ENCODE measurements at regions not wholly inside any gene's neighbourhood (a gene's known extent, or its start where the extent isn't known, plus 50 kb on each side); places are given as distances from the start of the nearest gene placed in this dataset.

DNA sequence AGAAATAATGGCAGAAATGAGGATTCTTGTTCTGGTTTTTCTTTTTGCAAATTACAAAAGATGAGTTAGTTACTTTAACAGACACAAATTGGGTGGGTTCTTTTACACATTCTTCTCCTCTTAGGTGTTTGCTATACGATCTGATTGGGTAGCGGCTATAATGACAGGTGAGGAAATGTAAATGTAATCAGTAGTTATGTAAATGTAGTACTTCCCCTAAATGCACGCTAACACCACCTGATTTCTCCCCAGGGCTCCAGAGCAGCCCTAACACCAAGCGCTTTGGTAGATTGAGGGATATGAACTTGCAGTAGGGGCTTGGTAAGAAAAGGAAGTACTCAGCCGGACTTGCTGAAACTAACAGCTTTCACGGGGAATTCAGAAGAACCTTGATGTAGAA, 499.4 kb upstream of the NOX3 start:
- no peak overlapping the region for H3K27ac ChIP-seq (ENCODE audit: low read depth, low read length)
- no peaks in the 10 kb centered on the region for H3K27me3 ChIP-seq (ENCODE audit: control insufficient read depth in 1 of 2, insufficient read depth in 2 of 2, low read length in 2 of 2)
- peaks cover 0 to 4% of the 10 kb centered on the region in 2 donors for H3K4me1 ChIP-seq (ENCODE audit: control insufficient read depth in 1 of 2, insufficient read depth in 2 of 2, low read length in 2 of 2)
- H3K9ac ChIP-seq (ENCODE audit: low read depth in 1 of 2, low read length in 2 of 2) = no peak overlapping the region
- H3K4me3 ChIP-seq (ENCODE audit: low read depth in 1 of 2, low read length in 2 of 2) = no peak overlapping the region
- no peaks in the 10 kb centered on the region for H3K9me3 ChIP-seq (ENCODE audit: control insufficient read depth in 1 of 2, low read length in 2 of 2)
- no peaks in the 10 kb centered on the region for H3K36me3 ChIP-seq (ENCODE audit: control insufficient read depth in 1 of 2, insufficient read depth in 2 of 2, low read length in 2 of 2)

DNA sequence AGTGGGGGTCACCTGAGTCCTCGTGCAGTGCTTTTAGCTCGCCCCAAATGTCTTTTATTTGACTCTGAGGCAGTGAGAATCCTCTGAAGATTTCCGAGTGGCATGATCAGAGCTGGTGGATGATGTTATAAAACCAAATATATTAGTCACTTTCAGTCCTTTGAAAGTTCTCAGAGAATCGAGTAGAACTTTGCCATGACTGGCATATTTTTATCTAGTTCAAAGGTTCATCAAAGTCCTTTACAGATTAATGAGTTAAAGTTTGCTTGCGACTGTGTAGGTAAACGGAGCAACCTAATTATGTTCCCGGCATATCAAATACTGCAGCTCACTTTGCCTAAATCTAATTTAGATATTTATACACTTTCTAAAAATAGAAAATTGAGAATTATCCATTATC, 498.5 kb upstream of the NOX3 start:
- H3K9ac ChIP-seq (ENCODE audit: low read depth in 1 of 2, low read length in 2 of 2) = no peak overlapping the region
- H3K4me3 ChIP-seq (ENCODE audit: low read depth in 1 of 2, low read length in 2 of 2) = no peak overlapping the region
- H3K27ac ChIP-seq (ENCODE audit: low read depth, low read length) = no peak overlapping the region
- no peaks in the 10 kb centered on the region for H3K36me3 ChIP-seq (ENCODE audit: control insufficient read depth in 1 of 2, insufficient read depth in 2 of 2, low read length in 2 of 2)
- H3K27me3 ChIP-seq (ENCODE audit: control insufficient read depth in 1 of 2, insufficient read depth in 2 of 2, low read length in 2 of 2) = no peaks in the 10 kb centered on the region
- H3K9me3 ChIP-seq (ENCODE audit: control insufficient read depth in 1 of 2, low read length in 2 of 2) = no peaks in the 10 kb centered on the region
- H3K4me1 ChIP-seq (ENCODE audit: control insufficient read depth in 1 of 2, insufficient read depth in 2 of 2, low read length in 2 of 2) = peaks cover 0 to 4% of the 10 kb centered on the region in 2 donors

- no peak overlapping the region for H3K4me3 ChIP-seq (ENCODE audit: low read depth in 1 of 2, low read length in 2 of 2)
- no peak overlapping the region for H3K9ac ChIP-seq (ENCODE audit: low read depth in 1 of 2, low read length in 2 of 2)
- H3K27ac ChIP-seq (ENCODE audit: low read depth, low read length) = no peak overlapping the region
- no peaks in the 10 kb centered on the region for H3K4me1 ChIP-seq (ENCODE audit: control insufficient read depth in 1 of 2, insufficient read depth in 2 of 2, low read length in 2 of 2)
- peaks cover 13 to 15% of the 10 kb centered on the region in 2 donors for H3K9me3 ChIP-seq (ENCODE audit: control insufficient read depth in 1 of 2, low read length in 2 of 2)
- no peaks in the 10 kb centered on the region for H3K36me3 ChIP-seq (ENCODE audit: control insufficient read depth in 1 of 2, insufficient read depth in 2 of 2, low read length in 2 of 2)
- H3K27me3 ChIP-seq (ENCODE audit: control insufficient read depth in 1 of 2, insufficient read depth in 2 of 2, low read length in 2 of 2) = no peaks in the 10 kb centered on the region
Measured at GRCh38 chr6:155949256-155949655, 493.6 kb upstream of the NOX3 start.

DNA sequence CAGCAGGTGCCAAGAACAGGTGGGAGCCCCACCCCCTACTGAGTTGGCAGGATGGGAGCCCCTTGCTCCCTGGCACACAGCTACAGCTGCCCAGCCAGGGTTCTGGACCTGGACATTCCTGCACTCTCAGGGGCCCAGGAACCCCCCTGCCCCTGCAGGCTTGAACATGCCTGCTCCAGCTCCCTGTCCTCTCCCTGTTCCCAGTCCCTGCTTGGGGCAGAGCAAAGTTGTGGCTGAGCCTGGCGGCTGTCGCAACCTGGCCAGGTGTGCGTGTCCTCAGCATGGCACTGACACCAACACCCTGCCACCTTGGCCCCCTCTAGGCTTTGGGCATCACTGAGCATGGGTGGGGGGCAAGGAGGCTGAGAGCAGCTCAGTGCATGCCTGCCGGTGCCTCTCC, 491.2 kb upstream of the NOX3 start:
- H3K9ac ChIP-seq (ENCODE audit: low read depth in 1 of 2, low read length in 2 of 2) = no peak overlapping the region
- no peaks in the 10 kb centered on the region for H3K4me1 ChIP-seq (ENCODE audit: control insufficient read depth in 1 of 2, insufficient read depth in 2 of 2, low read length in 2 of 2)
- H3K4me3 ChIP-seq (ENCODE audit: low read depth in 1 of 2, low read length in 2 of 2) = no peak overlapping the region
- no peak overlapping the region for H3K27ac ChIP-seq (ENCODE audit: low read depth, low read length)
- no peaks in the 10 kb centered on the region for H3K36me3 ChIP-seq (ENCODE audit: control insufficient read depth in 1 of 2, insufficient read depth in 2 of 2, low read length in 2 of 2)
- H3K9me3 ChIP-seq (ENCODE audit: control insufficient read depth in 1 of 2, low read length in 2 of 2) = peaks cover 13 to 15% of the 10 kb centered on the region in 2 donors
- H3K27me3 ChIP-seq (ENCODE audit: control insufficient read depth in 1 of 2, insufficient read depth in 2 of 2, low read length in 2 of 2) = no peaks in the 10 kb centered on the region

DNA sequence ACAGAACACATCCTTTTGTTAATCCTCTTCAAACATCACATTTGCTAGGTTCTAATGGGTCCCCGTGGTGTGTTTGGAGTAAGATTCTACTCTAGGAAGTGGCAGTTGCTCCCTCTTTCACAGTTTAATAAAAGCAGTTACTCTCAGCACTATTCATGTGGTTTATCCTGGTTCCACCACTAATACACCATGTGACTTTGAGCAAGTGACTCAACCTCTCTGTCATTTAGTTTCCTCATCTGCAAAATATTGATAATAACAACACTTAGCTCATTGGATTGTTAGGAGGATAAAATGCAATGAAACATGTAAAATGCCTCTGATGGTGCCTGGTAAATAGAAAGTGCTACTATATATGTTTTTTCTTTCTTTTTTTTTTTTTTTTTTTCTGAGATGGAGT, 488.0 kb upstream of the NOX3 start:
- H3K27ac ChIP-seq (ENCODE audit: low read depth, low read length) = no peak overlapping the region
- H3K4me3 ChIP-seq (ENCODE audit: low read depth in 1 of 2, low read length in 2 of 2) = no peak overlapping the region
- peaks cover 13 to 15% of the 10 kb centered on the region in 2 donors for H3K9me3 ChIP-seq (ENCODE audit: control insufficient read depth in 1 of 2, low read length in 2 of 2)
- H3K9ac ChIP-seq (ENCODE audit: low read depth in 1 of 2, low read length in 2 of 2) = no peak overlapping the region
- H3K27me3 ChIP-seq (ENCODE audit: control insufficient read depth in 1 of 2, insufficient read depth in 2 of 2, low read length in 2 of 2) = no peaks in the 10 kb centered on the region
- peaks cover 6 to 12% of the 10 kb centered on the region in 2 donors for H3K4me1 ChIP-seq (ENCODE audit: control insufficient read depth in 1 of 2, insufficient read depth in 2 of 2, low read length in 2 of 2)
- no peaks in the 10 kb centered on the region for H3K36me3 ChIP-seq (ENCODE audit: control insufficient read depth in 1 of 2, insufficient read depth in 2 of 2, low read length in 2 of 2)

DNA sequence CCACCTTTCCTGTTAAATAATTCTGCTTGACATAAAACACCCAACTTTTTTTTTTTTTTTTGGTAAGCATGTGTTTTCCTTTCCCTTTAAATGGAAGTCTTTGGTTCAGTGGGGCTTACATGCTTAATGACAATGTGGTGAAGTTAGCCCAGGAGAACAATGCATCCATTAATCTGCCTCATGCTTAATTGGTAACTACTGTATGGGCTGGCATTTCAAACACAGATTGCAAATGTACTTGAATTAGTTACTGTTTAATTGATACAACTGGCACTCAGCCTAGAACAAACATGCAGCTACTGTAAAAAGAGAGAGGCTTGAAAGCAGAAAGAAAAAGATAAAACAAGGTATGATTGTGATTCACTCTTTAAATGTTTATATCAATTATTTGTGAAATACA, 483.6 kb upstream of the NOX3 start:
- Histone ChIP-seq H3K36me3 (ENCODE audit: control insufficient read depth in 1 of 2, insufficient read depth in 2 of 2, low read length in 2 of 2) (no peaks in the 10 kb centered on the region), H3K4me1 (ENCODE audit: control insufficient read depth in 1 of 2, insufficient read depth in 2 of 2, low read length in 2 of 2) (peaks cover 6 to 13% of the 10 kb centered on the region in 2 donors), H3K27me3 (ENCODE audit: control insufficient read depth in 1 of 2, insufficient read depth in 2 of 2, low read length in 2 of 2) (no peaks in the 10 kb centered on the region), H3K9ac (ENCODE audit: low read depth in 1 of 2, low read length in 2 of 2) (no peak overlapping the region), H3K4me3 (ENCODE audit: low read depth in 1 of 2, low read length in 2 of 2) (no peak overlapping the region), H3K9me3 (ENCODE audit: control insufficient read depth in 1 of 2, low read length in 2 of 2) (no peaks in the 10 kb centered on the region), H3K27ac (ENCODE audit: low read depth, low read length) (no peak overlapping the region)

GRCh38 chr6:155936551-155936950, 480.9 kb upstream of the NOX3 start:
- no peaks in the 10 kb centered on the region for H3K27me3 ChIP-seq (ENCODE audit: control insufficient read depth in 1 of 2, insufficient read depth in 2 of 2, low read length in 2 of 2)
- H3K9ac ChIP-seq (ENCODE audit: low read depth in 1 of 2, low read length in 2 of 2) = no peak overlapping the region
- H3K4me3 ChIP-seq (ENCODE audit: low read depth in 1 of 2, low read length in 2 of 2) = no peak overlapping the region
- peaks cover 6 to 13% of the 10 kb centered on the region in 2 donors for H3K4me1 ChIP-seq (ENCODE audit: control insufficient read depth in 1 of 2, insufficient read depth in 2 of 2, low read length in 2 of 2)
- no peaks in the 10 kb centered on the region for H3K36me3 ChIP-seq (ENCODE audit: control insufficient read depth in 1 of 2, insufficient read depth in 2 of 2, low read length in 2 of 2)
- H3K9me3 ChIP-seq (ENCODE audit: control insufficient read depth in 1 of 2, low read length in 2 of 2) = no peaks in the 10 kb centered on the region
- no peak overlapping the region for H3K27ac ChIP-seq (ENCODE audit: low read depth, low read length)

GRCh38 chr6:155936127-155936526, 480.5 kb upstream of the NOX3 start:
- no peaks in the 10 kb centered on the region for H3K9me3 ChIP-seq (ENCODE audit: control insufficient read depth in 1 of 2, low read length in 2 of 2)
- no peaks in the 10 kb centered on the region for H3K36me3 ChIP-seq (ENCODE audit: control insufficient read depth in 1 of 2, insufficient read depth in 2 of 2, low read length in 2 of 2)
- no peaks in the 10 kb centered on the region for H3K27me3 ChIP-seq (ENCODE audit: control insufficient read depth in 1 of 2, insufficient read depth in 2 of 2, low read length in 2 of 2)
- no peak overlapping the region for H3K9ac ChIP-seq (ENCODE audit: low read depth in 1 of 2, low read length in 2 of 2)
- peaks cover 6 to 13% of the 10 kb centered on the region in 2 donors for H3K4me1 ChIP-seq (ENCODE audit: control insufficient read depth in 1 of 2, insufficient read depth in 2 of 2, low read length in 2 of 2)
- H3K27ac ChIP-seq (ENCODE audit: low read depth, low read length) = no peak overlapping the region
- no peak overlapping the region for H3K4me3 ChIP-seq (ENCODE audit: low read depth in 1 of 2, low read length in 2 of 2)

DNA sequence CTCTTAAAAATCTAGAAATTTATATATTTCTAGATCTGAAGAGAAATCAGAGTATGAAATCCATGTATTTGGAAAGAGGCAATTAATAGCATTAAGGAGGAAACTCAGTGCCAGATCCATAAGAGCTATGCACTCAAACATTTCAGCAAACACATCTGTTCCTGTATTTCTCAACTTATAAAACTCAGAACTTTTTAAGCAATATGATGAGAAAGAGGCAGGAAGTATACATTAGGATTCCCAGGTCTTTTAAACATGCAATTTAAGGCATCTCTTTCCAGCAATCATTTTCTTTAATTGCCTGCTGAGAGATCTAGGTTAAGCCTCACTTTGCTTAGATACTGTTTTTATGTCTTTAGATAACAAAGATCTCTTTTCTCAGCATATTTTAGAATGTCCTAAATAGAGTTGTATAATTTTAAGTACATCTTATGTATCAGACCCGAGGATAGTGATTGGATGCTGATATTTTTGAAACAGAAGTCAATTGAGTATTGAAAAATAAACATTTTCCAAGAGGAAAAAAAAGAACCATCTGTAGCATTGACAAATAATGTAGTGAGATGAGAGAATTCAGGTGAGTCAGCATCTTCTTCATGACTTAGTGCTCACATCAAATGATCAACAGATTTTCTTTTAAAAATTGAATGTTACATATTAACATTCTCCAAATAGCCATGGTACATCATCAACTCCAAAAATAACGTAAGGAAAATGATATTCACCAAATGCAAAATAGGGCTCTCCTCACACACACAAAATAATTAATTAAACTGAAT, 461.4 kb upstream of the NOX3 start:
- Histone ChIP-seq H3K9ac (ENCODE audit: low read depth in 1 of 2, low read length in 2 of 2) (no peak overlapping the region), H3K9me3 (ENCODE audit: control insufficient read depth in 1 of 2, low read length in 2 of 2) (no peaks in the 10 kb centered on the region), H3K4me3 (ENCODE audit: low read depth in 1 of 2, low read length in 2 of 2) (no peak overlapping the region), H3K4me1 (ENCODE audit: control insufficient read depth in 1 of 2, insufficient read depth in 2 of 2, low read length in 2 of 2) (no peaks in the 10 kb centered on the region), H3K36me3 (ENCODE audit: control insufficient read depth in 1 of 2, insufficient read depth in 2 of 2, low read length in 2 of 2) (no peaks in the 10 kb centered on the region), H3K27ac (ENCODE audit: low read depth, low read length) (no peak overlapping the region), H3K27me3 (ENCODE audit: control insufficient read depth in 1 of 2, insufficient read depth in 2 of 2, low read length in 2 of 2) (no peaks in the 10 kb centered on the region)

- Histone ChIP-seq H3K4me1 (ENCODE audit: control insufficient read depth in 1 of 2, insufficient read depth in 2 of 2, low read length in 2 of 2) (no peaks in the 10 kb centered on the region), H3K4me3 (ENCODE audit: low read depth in 1 of 2, low read length in 2 of 2) (no peak overlapping the region), H3K27ac (ENCODE audit: low read depth, low read length) (no peak overlapping the region), H3K9me3 (ENCODE audit: control insufficient read depth in 1 of 2, low read length in 2 of 2) (no peaks in the 10 kb centered on the region), H3K9ac (ENCODE audit: low read depth in 1 of 2, low read length in 2 of 2) (no peak overlapping the region), H3K27me3 (ENCODE audit: control insufficient read depth in 1 of 2, insufficient read depth in 2 of 2, low read length in 2 of 2) (no peaks in the 10 kb centered on the region), H3K36me3 (ENCODE audit: control insufficient read depth in 1 of 2, insufficient read depth in 2 of 2, low read length in 2 of 2) (no peaks in the 10 kb centered on the region)
Measured at GRCh38 chr6:155915651-155916050, 460.0 kb upstream of the NOX3 start.

Measured in duodenal mucosa (tissue), 2 donors.